Non-pigmented ciliary epithelial cell (primary cell): ENCODE measurements at regions not wholly inside any gene's neighbourhood (a gene's known extent, or its start where the extent isn't known, plus 50 kb on each side); places are given as distances from the start of the nearest gene placed in this dataset.

Experiments
- DNase-seq: peaks from one replicate; pipeline ENCODE4 v3.0.0-alpha.2; 2010; ENCODE audit warnings: low read depth

- no peak for DNase-seq
These were observed 82.6 kb downstream of the C16orf95 start for GRCh38 chr16:87234601-87235000.

- DNase-seq = no peak
These were observed 81.2 kb downstream of the C16orf95 start for GRCh38 chr16:87235810-87236515.

DNA sequence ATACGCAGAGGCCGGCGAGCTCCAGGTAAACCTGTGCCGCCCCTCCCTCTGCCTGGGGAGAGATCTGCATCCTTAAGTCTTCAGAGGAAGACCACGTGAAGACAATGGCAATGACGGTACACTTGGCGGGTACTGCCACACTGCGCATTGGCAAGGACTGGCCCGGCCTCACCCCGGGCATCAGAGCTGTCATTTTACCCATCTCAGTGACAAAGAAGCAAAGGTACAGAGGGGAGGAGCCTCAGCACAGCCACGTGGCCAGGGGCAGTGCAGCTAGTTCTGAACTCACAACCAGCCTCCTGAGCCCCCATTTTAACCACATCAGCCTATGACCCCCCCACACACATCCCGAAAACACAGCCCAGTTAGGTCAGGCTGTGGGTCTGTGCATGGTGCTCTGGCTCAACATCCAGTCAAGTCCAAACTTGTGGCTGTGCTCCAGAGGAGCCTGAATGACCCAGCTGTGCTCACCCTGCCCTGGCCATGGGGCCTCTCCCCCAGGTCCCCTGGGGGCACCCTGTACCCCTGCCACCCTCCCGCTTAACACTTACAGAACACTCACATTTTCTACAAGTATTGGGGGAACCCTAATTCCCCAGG is 80.6 kb downstream of the C16orf95 start:
- no peak for DNase-seq

DNA sequence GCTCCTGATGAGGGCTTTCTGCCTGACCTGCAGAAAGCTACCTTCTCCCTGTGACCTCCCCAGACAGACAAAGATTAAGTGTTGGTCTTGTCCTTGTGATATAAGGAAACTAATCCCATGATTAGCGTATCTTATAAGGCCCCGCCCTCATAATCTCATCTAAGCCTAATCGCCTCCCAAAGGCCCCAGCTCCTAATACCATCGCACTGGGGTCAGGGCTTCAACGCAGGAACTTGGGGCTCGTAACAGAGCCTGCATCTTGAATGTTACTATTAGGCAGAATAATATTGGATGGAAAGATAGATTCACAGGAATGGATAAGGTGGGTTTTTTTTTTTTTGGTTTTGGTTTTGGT is 78.9 kb downstream of the C16orf95 start:
- DNase-seq = no peak

DNA sequence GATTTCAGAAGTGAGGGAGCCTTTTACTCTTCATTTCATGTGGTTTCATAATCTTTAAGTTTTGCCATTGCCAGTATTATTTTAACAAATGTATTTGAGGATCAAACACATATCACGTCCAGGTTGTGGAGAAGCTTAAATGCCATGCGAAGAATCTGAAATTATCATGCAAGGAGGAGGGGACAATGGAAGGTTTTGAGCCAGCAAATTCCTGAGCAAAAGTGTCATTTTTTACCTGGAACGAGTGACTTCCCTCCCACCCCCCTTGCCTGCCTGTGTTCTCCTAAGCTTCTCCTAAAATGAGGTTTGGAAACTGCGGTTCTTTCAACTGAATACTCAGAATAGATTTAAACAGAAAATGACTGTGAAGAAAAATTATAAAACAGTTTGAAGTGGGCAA is 77.6 kb downstream of the C16orf95 start:
- no peak for DNase-seq

GRCh38 chr16:87240211-87241136 is 76.7 kb downstream of the C16orf95 start:
- no peak for DNase-seq

GRCh38 chr16:87241137-87241771 is 75.9 kb downstream of the C16orf95 start:
- no peak for DNase-seq

DNA sequence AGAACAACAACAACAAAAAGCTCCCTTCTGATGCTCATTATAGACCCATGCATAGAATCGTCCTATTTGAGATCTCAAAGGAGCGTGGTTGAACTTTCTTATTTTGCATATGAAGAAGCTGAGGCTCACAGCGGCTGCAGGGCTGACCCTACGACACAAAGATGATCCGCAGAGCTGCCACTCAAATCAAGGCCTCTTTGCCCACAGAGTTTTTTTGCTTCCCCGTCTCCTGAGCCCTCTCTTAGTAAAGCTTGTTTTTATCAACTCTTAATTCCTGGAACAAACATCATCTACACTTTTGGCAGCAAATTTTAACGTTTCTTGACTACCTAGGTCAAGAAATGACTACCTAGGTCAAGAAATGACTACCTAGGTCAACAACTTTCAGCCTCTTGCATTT is 73.7 kb downstream of the C16orf95 start:
- no peak for DNase-seq

DNA sequence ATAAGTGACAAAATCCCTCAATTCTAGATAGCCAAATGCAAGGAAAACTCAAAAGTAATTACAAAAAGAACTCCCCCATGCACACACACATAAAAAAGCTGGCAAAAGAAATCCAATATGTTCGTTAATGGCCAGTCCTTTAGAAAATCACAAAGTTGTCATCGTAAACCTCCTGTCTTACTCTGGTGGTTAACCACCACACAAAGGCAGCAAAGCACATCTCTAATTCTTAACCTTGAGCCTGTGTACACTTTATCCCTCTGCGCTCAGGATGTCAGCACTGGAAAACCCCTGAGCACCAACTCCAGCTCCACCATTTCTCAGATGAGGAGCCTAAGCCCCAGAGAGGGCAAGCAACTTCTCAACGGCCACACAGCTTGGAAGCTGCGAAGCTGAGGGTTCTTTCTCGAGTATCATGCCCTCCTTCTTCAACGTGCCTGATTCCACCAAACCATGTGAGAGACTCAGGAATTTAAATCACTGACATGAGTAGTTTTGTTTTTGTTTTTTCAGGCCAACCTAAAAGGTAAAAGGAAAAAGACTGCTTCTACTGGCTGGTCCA is 72.5 kb downstream of the C16orf95 start:
- no peak for DNase-seq

GRCh38 chr16:87245511-87245910 is 71.7 kb downstream of the C16orf95 start:
- no peak for DNase-seq

- no peak for DNase-seq
These were observed 70.7 kb downstream of the C16orf95 start for GRCh38 chr16:87246269-87247065.

- DNase-seq = no peak
These were observed 68.5 kb downstream of the C16orf95 start for GRCh38 chr16:87248714-87249113.

GRCh38 chr16:87249425-87249824 is 67.8 kb downstream of the C16orf95 start:
- no peak for DNase-seq

DNA sequence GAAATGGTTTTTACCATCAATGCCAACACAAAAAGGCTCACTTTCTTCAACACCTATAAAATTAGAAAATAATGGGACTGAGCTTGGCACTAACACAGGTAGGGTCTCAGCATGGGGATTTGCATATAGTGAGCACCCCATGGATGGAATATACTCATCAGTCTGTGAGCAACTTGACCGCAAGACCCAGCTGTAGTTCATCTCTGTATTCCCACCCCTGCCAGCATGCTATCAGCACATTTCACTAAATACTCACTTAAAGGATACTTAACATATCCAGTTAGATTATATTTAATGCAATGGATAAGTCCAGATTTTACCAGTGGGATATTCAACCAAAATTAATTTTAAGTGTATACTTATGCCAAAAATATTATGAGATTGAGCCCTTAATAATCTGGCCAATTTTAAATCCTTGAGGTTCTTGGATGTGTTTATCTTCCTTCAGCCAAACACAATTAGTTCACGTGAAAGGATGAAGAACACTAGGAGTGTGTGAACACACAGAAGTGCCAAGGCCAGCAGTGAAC is 66.7 kb downstream of the C16orf95 start:
- DNase-seq = no peak

GRCh38 chr16:87252269-87252970 is 64.8 kb downstream of the C16orf95 start:
- no peak for DNase-seq
